Frontal cortex (tissue), 3 donors: ENCODE measurements at regions not wholly inside any gene's neighbourhood (a gene's known extent, or its start where the extent isn't known, plus 50 kb on each side); places are given as distances from the start of the nearest gene placed in this dataset.
"Not testable (repeated sequence)": the region's sequence is repeated elsewhere in the genome, so short reads cannot be mapped to it uniquely, and the experiment has no call there.

Experiments
- DNase-seq, 2 donors: peaks; one replicate each; pipeline ENCODE4 v3.0.0; 2012; ENCODE audit warnings: low spot score in 2 of 2
- FAIRE-seq: peaks from 2 replicates; lab custom pipeline; 2012; peaks lifted over from hg19 to GRCh38; lab: Jason Lieb, UNC
- donor health status: control.
- donor health status: control.
- donor health status: control.

DNA sequence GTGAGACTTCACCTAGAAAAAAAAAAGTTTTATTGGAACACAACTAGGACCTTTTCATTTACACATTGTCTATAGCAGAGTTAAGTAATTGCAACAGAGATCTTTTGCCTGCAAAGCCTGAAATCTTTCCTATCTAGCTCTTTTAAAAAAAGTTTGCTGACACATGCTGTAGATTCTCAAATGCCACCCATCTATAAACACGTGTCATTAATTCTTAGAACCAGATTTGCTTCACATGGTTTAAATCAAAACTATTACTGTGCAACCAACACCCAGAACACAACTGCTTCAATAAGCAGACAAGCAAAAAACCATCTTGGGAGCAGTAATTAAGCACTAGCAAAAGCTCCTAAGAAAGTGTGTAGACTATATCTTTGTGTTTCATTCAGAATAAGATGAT is 55.0 kb downstream of the OXSM start:
- DNase-seq, result no peak
- no peak for FAIRE-seq

DNA sequence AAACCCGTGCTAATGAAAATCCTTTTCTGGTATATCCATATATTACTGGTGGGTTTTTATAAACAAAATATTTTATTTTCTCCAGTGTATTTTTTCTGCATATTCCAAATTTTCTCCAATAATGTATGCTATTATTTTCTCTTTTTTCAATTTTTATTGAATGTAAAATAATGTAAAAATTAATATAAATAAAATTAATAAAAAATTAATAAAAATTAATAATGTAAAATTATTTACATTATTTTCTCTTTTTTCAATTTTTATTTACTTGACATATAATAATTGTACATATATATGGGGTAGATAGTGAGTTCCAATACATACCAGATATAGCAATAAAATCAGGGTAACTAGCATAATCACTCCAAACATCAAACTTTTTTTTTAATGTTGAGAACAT is 56.4 kb downstream of the OXSM start:
- DNase-seq, result no peak
- FAIRE-seq, result peak; percentile 92

DNA sequence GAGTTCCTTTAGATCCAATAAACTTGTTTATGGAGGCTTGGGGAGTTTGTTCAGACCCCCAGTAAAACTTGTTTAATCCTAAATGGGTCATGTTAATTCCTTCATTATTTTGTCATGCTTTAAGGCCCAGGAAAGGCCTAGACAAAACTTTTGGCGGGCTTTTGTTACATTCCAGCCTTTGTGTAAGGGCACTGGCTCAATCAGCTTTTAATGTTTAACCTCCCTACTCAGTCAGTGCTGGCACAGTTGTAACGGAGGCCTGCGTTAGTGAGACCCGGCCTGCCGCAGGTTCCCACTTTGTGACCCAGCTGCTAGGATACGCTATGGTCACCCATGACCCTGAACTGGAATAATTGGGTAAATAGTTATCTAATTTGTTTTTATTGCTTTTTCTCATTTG is 59.2 kb downstream of the OXSM start:
- DNase-seq (no peak), FAIRE-seq (no peak)

DNA sequence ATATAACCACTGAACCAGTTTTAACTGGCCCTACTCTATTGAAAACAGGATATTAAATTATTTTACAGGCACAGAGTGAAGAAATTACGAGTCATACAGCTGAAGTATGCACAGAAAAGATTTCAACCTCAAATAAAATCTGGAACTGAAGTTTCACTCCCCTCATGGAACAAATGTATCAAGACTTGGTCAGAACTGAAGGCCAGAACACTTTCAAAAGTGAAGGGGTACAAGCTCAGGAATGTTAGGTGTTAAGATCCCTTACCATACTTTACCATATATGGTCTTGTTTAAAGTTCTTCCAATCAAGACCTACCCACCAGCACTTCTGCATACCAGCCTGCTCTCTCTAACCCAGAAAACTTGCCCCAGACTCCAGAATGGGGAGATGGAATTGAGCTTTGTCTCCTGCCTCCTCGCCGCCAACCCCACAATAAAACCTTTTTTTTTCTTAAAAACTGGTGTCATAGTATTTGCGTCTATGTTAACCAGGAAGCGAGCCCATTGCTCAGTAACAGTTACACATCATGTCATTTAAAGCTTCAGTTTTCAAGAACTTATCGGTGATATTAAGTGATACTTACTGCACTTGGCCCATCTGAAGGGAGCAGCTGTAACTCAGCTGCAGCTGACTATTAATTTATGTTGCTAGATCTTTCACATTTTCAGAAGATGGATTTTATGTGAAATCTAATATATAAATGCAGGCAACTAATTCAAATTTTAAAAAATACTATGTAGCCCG is 59.9 kb downstream of the OXSM start:
- DNase-seq (no peak), FAIRE-seq (no peak)

DNA sequence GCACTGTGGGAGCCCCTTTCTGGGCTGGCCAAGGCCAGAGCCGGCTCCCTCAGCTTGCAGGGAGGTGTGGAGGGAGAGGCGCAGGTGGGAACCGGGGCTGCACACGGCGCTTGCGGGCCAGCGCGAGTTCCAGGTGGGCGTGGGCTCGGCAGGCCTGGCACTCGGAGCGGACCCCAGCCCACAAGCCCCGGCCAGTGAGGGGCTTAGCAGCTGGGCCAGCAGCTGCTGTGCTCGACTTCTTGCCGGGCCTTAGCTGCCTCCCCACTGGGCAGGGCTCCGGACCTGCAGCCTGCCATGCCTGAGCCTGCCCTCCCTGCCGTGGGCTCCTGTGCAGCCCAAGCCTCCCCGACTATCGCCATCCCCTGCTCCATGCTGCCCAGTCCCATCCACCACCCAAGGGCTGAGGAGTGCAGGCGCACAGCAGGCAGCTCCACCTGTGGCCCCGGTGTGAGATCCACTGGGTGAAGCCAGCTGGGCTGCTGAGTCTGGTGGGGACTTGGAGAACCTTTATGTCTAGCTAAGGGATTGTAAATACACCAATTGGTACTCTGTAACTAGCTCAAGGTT is 61.9 kb downstream of the OXSM start:
- FAIRE-seq, DNase-seq: not testable (repeated sequence)

DNA sequence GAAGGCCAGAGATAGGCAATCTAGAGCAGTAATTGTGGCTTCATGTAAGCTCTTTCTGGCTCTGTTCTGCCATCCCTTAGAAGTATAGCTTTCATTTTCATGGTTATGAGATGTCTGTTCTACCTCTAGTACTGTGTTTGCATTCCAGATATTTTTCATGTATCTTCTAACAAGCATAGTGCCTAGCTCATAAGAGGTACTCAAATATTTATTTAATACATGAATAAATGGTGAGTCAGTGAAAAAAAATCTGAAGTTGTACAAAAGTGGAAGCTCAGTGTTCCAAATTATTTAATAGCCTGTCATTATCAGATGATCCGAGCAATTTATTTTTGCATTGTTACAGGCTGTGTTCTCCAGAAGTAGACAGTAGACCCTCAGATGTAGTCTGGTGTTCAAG is 64.3 kb downstream of the OXSM start:
- FAIRE-seq (no peak), DNase-seq (no peak)

DNA sequence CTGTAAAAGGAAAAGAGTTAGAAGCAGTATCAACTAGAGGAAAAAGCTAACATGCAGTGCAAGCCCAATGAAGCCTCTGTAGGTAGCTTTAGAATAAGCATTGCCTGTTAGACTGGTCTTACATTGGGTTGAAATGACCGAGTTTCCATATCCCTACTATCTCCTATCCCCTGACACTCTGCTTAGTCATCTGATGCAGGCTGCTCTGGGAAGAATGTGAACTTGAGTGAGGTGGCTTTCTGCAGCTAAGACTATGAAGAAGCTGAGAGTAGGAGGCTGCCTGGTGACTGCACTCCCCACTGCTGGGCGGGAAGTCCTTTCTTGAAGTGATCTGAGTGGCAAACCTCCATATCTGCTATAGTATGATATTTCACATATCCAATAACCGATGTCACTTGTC is 64.7 kb downstream of the OXSM start:
- FAIRE-seq, result no peak

DNA sequence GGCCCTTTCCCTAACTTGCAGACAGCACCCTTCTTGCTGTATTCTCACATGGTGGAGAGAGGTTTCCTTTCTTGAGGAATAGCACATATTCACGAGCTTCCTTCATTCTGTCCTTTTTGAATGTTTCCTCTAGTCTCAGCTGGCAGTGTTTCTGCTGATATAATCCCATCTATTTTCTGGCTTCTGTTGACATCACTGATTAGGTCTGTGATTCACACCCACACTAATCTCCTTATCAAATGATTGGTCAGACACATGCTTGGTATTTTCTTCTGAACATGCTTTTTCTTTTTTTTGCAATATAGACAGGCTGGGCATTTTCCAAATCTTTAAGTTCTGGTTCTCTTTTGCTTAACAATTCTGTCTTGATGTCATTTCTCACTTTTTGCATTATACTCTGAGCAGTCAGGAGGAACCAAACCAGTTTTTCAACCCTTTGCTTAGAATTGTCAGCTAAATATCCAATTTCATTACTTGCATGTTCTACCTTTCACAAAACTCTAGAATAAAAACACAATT is 65.4 kb downstream of the OXSM start:
- no peak for FAIRE-seq
- no peak for DNase-seq

More for the DNA sequence above, 64.7 kb downstream of the OXSM start:
- no peak for DNase-seq

DNA sequence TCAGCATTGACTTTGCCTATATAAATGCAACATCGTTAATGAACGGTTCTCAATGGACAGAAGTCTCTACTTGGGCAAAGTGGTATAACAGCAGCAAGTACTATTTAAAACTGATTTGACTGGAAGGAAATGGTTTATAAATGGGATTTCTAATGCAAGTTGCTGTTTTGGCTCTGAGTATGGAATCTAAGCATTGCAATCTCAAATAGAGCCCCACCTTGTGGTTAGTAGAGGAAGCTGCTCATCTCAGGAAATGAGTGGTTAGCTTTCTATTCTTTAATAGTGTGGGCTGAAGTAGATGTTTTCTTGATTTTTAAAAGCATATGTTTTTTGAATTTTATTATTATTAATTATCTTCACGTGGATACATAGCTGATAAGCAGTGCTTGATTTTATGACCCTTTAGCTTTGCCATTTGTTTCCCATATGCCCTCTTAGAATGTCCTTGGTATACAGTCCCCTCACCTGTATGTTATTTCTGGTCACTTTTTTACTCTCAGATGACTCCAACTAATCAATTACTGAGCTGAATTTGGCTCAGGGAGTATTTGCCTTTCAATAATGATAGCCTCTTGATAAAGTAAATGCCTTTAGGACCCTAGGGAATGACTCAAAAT is 67.1 kb downstream of the OXSM start:
- peak; percentile 40 for FAIRE-seq

DNA sequence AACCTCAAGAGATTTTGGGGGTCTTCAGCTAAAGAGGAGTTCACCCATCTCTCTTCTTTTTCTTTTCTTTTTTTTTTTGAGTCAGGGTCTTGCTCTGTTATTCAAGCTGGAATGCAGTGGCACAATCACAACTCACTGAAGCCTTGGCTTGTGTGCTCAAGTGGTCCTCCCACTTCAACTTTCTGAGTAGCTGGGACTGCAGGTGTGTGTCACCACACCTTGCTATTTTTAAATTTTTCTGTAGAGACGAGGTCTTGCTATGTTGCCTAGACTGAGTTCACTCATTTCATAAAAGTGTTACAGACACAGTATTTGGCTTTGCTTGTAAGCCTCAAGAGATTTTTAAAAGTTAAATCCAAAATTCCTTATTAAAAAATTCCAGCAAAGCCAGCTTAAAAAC is 71.7 kb downstream of the OXSM start:
- DNase-seq (no peak), FAIRE-seq (no peak)

More for the DNA sequence above, 67.1 kb downstream of the OXSM start:
- DNase-seq, result peak; percentile 29 to 36

DNA sequence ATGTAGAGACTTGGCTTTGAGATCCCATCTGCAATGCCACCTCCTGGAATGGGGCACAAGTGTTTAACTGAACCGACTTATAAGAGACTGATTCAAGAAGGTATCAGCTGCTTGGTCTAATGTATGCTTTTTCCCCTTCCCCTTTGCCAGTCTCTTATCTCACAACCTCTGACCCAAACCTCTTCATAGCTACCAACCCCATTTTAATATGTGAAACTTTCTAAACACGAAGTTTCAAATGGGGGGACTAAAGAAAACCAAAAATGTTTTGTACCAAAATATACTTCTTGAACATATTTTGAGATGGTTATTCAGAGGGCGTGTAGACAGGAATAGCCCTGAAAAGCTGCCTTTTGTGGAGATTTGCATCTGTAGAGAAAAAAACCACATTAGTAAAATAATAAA is 73.1 kb downstream of the OXSM start:
- no peak for DNase-seq
- FAIRE-seq, result no peak

DNA sequence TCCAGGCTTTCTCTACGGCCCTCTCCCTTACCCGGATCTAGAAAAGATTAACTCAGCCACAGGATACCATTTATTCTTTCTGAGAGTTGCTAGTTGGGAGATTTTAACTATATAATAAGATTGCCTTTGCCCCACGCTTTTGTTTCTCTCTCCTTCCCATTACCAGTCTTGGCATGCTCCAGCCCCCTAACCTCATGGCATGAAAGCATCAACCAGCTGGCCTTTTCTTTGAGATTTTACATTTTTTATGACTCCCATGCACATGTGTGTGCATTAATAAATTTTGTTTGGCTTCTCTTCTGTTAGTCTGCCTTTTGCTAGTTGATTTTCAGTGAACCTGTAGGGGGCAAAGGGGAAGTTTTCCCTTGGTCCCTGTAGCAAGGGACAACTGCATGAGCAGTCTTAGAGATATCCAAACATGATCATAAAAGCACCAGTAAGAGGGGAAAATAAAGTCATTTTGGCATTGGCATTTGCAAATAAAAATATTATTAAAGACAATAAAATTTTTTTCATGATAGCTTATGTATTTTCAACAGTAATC is 73.6 kb downstream of the OXSM start:
- FAIRE-seq (no peak), DNase-seq (no peak)

DNA sequence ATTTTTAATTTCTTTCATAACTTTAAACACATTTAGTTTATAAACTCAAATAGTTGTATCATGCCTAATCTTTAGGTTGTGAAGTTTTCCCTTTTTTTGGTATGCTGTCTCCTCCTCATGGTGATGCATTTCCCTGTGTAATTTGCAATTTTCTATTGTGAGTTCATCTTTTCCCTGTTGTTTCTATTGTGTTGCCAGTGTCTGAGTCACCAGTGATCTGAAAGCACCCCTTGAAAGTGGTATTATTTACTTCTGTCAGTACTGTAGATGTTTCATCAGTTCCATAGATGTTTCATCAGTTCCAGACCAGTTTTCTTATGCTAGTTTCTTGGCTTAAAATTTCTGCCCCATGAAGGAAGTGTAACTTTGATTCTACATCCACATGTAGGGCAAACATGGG is 80.6 kb downstream of the OXSM start:
- FAIRE-seq, result no peak
- no peak for DNase-seq

DNA sequence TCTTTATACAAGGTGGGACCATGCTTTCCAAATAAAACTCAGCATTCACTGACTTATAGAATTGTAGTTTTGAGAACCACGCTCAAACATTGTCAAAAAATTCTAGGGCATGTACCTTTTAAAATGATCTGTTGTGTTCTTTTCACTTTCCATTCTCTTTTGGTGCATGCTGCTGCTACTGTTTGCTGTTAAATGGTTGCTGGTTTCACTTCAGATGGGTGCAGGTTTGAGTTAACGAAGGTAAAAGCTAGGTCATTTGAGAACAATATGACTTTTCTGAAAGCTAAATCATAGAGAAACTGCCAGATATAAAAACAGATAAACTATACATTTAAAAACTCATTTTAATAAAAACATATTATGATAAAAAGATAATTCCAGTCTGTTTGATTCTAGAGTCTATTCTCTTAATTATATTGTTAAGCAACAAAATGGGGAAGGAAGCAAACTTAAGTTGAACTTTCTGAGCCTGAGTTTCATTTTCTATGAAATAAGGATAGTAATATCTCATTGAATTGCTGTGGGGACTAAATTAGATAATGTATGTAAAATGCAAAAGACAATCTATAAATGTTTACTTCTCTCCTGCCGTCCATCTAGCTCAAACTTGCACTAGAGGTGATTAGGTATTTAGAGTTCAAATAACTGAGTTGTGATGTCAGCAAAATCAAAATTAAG is 82.4 kb downstream of the OXSM start:
- no peak for FAIRE-seq
- DNase-seq, result no peak

DNA sequence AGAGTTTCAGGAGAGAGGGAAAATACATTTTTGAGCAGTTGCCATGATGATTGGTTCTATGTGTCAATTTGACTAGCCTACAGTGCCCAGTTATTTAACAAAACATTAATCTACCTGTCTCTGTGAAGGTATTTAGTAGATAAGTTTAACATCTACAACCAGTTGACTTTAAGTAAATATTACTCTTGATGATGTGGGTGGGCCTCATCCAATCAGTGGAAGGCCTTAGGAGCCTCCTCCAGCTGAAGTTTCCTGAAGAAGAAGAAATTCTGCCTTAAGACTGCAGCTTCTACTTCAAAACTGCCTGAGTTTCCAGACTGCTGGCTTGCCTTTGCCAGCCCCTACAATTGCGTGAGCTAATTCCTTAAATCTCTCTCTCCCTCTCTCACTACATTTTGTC is 93.6 kb downstream of the OXSM start:
- no peak for DNase-seq
- FAIRE-seq, result no peak

DNA sequence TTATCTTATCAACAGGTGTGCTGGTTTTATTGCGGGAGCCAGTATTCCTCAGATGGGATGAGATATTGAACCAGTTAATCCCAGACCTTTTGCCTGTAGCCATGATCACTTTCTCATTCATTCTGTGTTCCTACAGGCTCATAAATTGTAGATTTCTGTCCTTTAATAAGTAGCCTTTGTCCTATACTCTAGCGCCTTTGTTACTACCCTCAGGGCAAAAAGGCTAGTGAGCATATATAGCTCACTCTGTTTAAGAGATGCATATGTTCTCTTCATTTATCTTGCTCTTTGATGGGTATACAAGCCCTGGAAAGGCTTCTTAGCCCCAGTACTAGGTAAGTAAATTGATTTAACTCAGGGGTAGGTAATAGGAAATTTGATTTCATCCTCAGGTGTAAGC is 95.1 kb downstream of the OXSM start:
- FAIRE-seq, result no peak
- no peak for DNase-seq

DNA sequence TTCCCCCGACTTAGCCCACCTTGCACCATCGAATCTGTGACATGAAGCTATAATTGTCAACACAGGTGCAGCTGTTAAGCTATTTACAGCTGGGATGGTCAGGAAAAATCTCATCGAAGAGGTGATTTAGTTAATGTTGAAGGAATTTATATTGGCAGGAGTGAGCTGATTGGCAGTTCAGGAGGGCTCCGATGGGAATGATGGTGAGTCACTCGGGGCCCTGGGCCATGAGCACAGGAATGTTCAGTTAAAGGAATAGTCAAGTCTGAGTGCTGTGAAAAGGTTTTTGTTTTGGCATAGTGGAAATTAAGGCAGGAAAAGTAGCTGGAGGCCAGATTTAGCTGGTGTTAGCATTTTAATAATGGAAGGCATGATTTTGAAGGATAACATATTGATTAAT is 95.7 kb downstream of the OXSM start:
- FAIRE-seq (no peak), DNase-seq (no peak)

DNA sequence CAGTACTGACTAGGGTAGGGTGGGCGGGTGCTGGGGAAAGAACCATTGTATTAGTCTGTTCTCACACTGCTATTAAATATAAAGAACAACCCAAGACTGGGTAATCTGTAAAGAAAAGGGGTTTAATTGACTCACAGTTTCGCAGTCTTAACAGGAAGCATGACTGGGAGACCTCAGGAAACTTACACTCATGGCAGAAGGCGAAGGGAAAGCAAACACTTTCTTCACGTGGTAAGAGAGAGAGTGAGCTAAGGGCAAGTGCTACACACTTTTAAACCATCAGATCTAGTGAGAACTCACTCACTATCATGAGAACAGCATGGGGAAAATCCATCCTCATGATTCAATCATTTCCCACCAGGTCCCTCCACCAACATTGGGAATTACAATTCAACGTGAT is 98.0 kb downstream of the OXSM start:
- DNase-seq (no peak), FAIRE-seq (no peak)

DNA sequence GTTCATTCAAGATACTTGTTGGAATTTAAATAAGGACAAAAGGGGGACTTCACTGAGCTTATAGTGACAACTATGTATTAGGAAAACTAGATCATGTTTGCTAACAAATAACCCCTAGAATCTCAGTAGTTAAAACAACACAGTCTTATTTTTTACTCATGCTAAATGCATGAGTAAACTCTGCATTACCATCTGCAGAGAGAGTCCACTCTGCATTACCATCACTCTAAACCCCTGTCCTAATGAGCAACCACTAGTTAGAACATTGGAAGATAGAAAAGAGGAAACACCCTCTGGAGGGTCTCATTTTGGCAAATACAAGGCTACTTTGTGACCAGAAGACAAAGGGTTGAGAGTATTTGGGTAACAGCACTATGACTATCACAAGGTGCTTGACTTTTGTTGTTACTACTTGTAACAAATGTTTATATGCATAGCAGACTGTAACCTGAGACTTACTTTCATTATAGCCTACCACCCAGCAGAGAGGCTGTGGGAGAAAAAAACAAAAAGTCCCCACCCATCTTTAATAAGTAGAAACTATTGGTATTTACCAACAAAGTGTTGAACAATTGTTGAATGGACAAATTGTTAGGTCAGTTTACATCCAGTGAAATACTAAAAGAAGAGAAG is 99.1 kb downstream of the OXSM start:
- DNase-seq (no peak), FAIRE-seq (no peak)

DNA sequence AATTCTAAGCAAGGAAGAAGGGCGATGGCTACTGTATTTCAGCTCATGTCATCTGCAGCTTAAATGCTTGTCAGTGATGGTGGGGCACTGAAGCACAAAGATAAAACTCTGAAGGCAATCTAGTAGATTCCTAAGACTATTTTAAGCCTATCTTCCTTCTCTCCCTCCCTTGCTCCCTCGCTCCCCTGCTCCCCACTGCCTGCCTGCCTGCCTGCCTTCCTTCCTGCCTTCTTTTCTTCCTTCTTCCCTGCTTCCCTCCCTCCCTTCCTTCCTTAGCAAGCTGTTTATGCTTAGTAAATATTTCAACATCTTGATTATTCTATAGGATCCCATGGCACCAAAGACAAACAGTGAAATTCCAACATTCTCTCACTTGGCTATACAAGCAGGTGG is 99.6 kb downstream of the OXSM start:
- FAIRE-seq, result no peak
- DNase-seq, result no peak
